IMR-90 (cell line): ENCODE measurements at regions not wholly inside any gene's neighbourhood (a gene's known extent, or its start where the extent isn't known, plus 50 kb on each side); places are given as distances from the start of the nearest gene placed in this dataset.

ENCODE experiments used
- ATAC-seq: fragments of 200-7000 bp; cut with Tn5 transposase; 2 replicates; pipeline ENCODE4 v1.9.1; 2020; ENCODE audit warnings: low read depth, mild to moderate bottlenecking, moderate library complexity
- BruUV-seq: library from RNA; stranded (reverse); fragments of 400-500 nt; replicated peaks from 2 replicates; lab custom pipeline; 2021; lab: Mats Ljungman, UMichigan
- CTCF ChIA-PET: fragments of 300-600 bp; formaldehyde crosslinking; extraction: SDS; loops from one replicate; lab custom pipeline; 2021; ENCODE audit warnings: antibody characterized with exemption; lab: Yijun Ruan, JAX
- POLR2A ChIA-PET: fragments of 300-600 bp; sonication (Branson Sonifier 250); formaldehyde crosslinking; loops from one replicate; lab custom pipeline; 2022; ENCODE audit warnings: antibody characterized with exemption; ENCODE audit not compliant: unreplicated experiment; lab: Charles Lee
- DNase-seq: peaks from one replicate; pipeline ENCODE4 v3.0.0; 2013
- H2AFZ ChIP-seq: replicated peaks from 2 replicates; pipeline ENCODE3; 2013; ENCODE audit warnings: low read length, mild to moderate bottlenecking; ENCODE audit not compliant: poor library complexity
- H2AK5ac ChIP-seq: 2 replicates; pipeline ENCODE4 v1.6.1; 2013; ENCODE audit warnings: low read depth, low read length, inconsistent platforms
- H2AK9ac ChIP-seq: replicated peaks from 2 replicates; pipeline ENCODE3; 2013; ENCODE audit warnings: mild to moderate bottlenecking, low read depth, low read length, moderate library complexity; ENCODE audit not compliant: poor library complexity
- H2BK120ac ChIP-seq: 2 replicates; pipeline ENCODE4 v1.6.1; 2013; ENCODE audit warnings: low read depth, low read length, inconsistent platforms
- H2BK15ac ChIP-seq: 3 replicates; pipeline ENCODE4 v1.6.1; 2013; ENCODE audit warnings: low read depth, low read length, inconsistent platforms
- H2BK20ac ChIP-seq: 2 replicates; pipeline ENCODE4 v1.6.1; 2013; ENCODE audit warnings: low read depth, mild to moderate bottlenecking, inconsistent platforms, low read length, moderate library complexity
- H2BK5ac ChIP-seq: 2 replicates; pipeline ENCODE4 v1.6.1; 2013; ENCODE audit warnings: mild to moderate bottlenecking, low read depth, low read length, inconsistent platforms; ENCODE audit not compliant: poor library complexity, severe bottlenecking
- H3K14ac ChIP-seq: replicated peaks from 2 replicates; pipeline ENCODE4 v1.6.1; 2013; ENCODE audit warnings: low read depth, low read length, inconsistent platforms
- H3K18ac ChIP-seq: 2 replicates; pipeline ENCODE4 v1.6.1; 2013; ENCODE audit warnings: low read depth, low read length, control low read depth
- H3K23ac ChIP-seq: 2 replicates; pipeline ENCODE4 v1.6.1; 2013; ENCODE audit warnings: low read depth, low read length, inconsistent platforms
- H3K27ac ChIP-seq: 2 replicates; pipeline ENCODE4 v1.5.1; 2013; ENCODE audit warnings: mild to moderate bottlenecking, control low read depth, low read length; ENCODE audit not compliant: insufficient read depth
- H3K27me3 ChIP-seq: 2 replicates; pipeline ENCODE4 v1.6.1; 2013; ENCODE audit warnings: low read length; ENCODE audit not compliant: control insufficient read depth, insufficient read depth
- H3K36me3 ChIP-seq: 2 replicates; pipeline ENCODE4 v1.6.1; 2013; ENCODE audit warnings: low read length, mixed read lengths; ENCODE audit not compliant: control insufficient read depth, insufficient read depth
- H3K4ac ChIP-seq: 2 replicates; pipeline ENCODE4 v1.6.1; 2013; ENCODE audit warnings: low read depth, low read length, inconsistent platforms
- H3K4me1 ChIP-seq: 2 replicates; pipeline ENCODE4 v1.6.1; 2013; ENCODE audit warnings: low read length, mixed read lengths; ENCODE audit not compliant: control insufficient read depth, insufficient read depth
- H3K4me2 ChIP-seq: 2 replicates; pipeline ENCODE4 v1.6.1; 2013; ENCODE audit warnings: low read depth, mild to moderate bottlenecking, control low read depth, low read length, moderate library complexity
- H3K4me3 ChIP-seq: 2 replicates; pipeline ENCODE4 v1.5.1; 2013; ENCODE audit warnings: low read depth, mild to moderate bottlenecking, control low read depth, low read length, moderate library complexity; ENCODE audit not compliant: insufficient read depth
- H3K56ac ChIP-seq: 2 replicates; pipeline ENCODE4 v1.6.1; 2013; ENCODE audit warnings: low read length, inconsistent platforms; ENCODE audit not compliant: insufficient read depth; ENCODE audit errors: extremely low read depth
- H3K79me1 ChIP-seq, 2 experiments: 2 replicates each; pipeline ENCODE4 v1.6.1; 2013; ENCODE audit warnings: low read length in 2 of 2, inconsistent platforms in 1 of 2, low read depth in 1 of 2
- H3K9ac ChIP-seq: 2 replicates; pipeline ENCODE4 v1.6.1; 2013; ENCODE audit warnings: low read depth, low read length, control low read depth
- H3K9me1 ChIP-seq: 2 replicates; pipeline ENCODE4 v1.6.1; 2013; ENCODE audit warnings: low read length, inconsistent platforms; ENCODE audit not compliant: insufficient read depth
- H3K9me3 ChIP-seq: 2 replicates; pipeline ENCODE4 v1.6.1; 2013; ENCODE audit warnings: low read length; ENCODE audit not compliant: control insufficient read depth, insufficient read depth
- H4K20me1 ChIP-seq: 2 replicates; pipeline ENCODE4 v1.6.1; 2013; ENCODE audit warnings: low read length, inconsistent platforms; ENCODE audit not compliant: insufficient read depth
- H4K5ac ChIP-seq: 2 replicates; pipeline ENCODE4 v1.6.1; 2013; ENCODE audit warnings: mild to moderate bottlenecking, low read depth, low read length, control low read depth
- H4K8ac ChIP-seq, 2 experiments: 2 replicates each; pipeline ENCODE4 v1.6.1; 2013; ENCODE audit warnings: low read depth in 2 of 2, low read length in 2 of 2, control low read depth in 1 of 2, inconsistent platforms in 1 of 2
- H4K91ac ChIP-seq: 2 replicates; pipeline ENCODE4 v1.6.1; 2013; ENCODE audit warnings: low read depth, low read length, inconsistent platforms; ENCODE audit not compliant: insufficient read depth
- BHLHE40 ChIP-seq: fragments of 150-350 bp; IDR thresholded peaks from 2 replicates; pipeline ENCODE4 v1.6.1; 2016; ENCODE audit warnings: mild to moderate bottlenecking, low read depth, low read length
- CEBPB ChIP-seq: IDR thresholded peaks from 2 replicates; pipeline ENCODE4 v1.6.1; 2012; ENCODE audit warnings: low read depth, low read length, improper control_type of control experiment
- CHD1 ChIP-seq: IDR thresholded peaks from 2 replicates; pipeline ENCODE4 v1.6.1; 2012; ENCODE audit warnings: low read depth, low read length, improper control_type of control experiment
- CTCF ChIP-seq: conservative IDR thresholded peaks from 2 replicates; pipeline ENCODE4 v1.5.1; 2012; ENCODE audit warnings: mild to moderate bottlenecking, low read depth, low read length, improper control_type of control experiment
- ELK1 ChIP-seq: fragments of 150-350 bp; IDR thresholded peaks from 2 replicates; pipeline ENCODE4 v1.6.1; 2016; ENCODE audit warnings: low read depth, mild to moderate bottlenecking, low read length, moderate library complexity, borderline replicate concordance
- FOS ChIP-seq: fragments of 150-350 bp; IDR thresholded peaks from 2 replicates; pipeline ENCODE4 v1.6.1; 2016; ENCODE audit warnings: low read depth, low read length
- MAFK ChIP-seq: IDR thresholded peaks from 2 replicates; pipeline ENCODE4 v1.6.1; 2012; ENCODE audit warnings: low read depth, low read length, improper control_type of control experiment
- MAZ ChIP-seq: IDR thresholded peaks from 2 replicates; pipeline ENCODE4 v1.6.1; 2012; ENCODE audit warnings: low read depth, mild to moderate bottlenecking, low read length, improper control_type of control experiment, moderate library complexity, borderline replicate concordance
- MXI1 ChIP-seq: IDR thresholded peaks from 2 replicates; pipeline ENCODE4 v1.6.1; 2012; ENCODE audit warnings: low read depth, mild to moderate bottlenecking, low read length, moderate library complexity, borderline replicate concordance
- NFE2L2 ChIP-seq: fragments of 150-350 bp; IDR thresholded peaks from 2 replicates; pipeline ENCODE4 v1.6.1; 2016; ENCODE audit warnings: low read depth, mild to moderate bottlenecking, low read length
- POLR2A ChIP-seq: IDR thresholded peaks from 2 replicates; pipeline ENCODE4 v1.6.1; 2012; ENCODE audit warnings: mild to moderate bottlenecking, low read depth, low read length
- RAD21 ChIP-seq: IDR thresholded peaks from 2 replicates; pipeline ENCODE4 v1.6.1; 2012; ENCODE audit warnings: low read length, improper control_type of control experiment
- RCOR1 ChIP-seq: IDR thresholded peaks from 2 replicates; pipeline ENCODE4 v1.6.1; 2012; ENCODE audit warnings: mild to moderate bottlenecking, low read length, improper control_type of control experiment; ENCODE audit not compliant: insufficient replicate concordance
- RFX5 ChIP-seq: IDR thresholded peaks from 2 replicates; pipeline ENCODE4 v1.8.0; 2012; ENCODE audit warnings: low read depth, mild to moderate bottlenecking, low read length, moderate library complexity
- SMC3 ChIP-seq: fragments of 150-350 bp; IDR thresholded peaks from 2 replicates; pipeline ENCODE4 v1.6.1; 2016; ENCODE audit warnings: low read depth, mild to moderate bottlenecking, antibody characterized with exemption, low read length, moderate library complexity
- USF2 ChIP-seq: fragments of 150-350 bp; IDR thresholded peaks from 2 replicates; pipeline ENCODE4 v1.6.1; 2017; ENCODE audit warnings: mild to moderate bottlenecking, antibody characterized with exemption, low read length, low read depth
- WGBS, 2 experiments: methylation state at CpG; one replicate each; pipeline versions ENCODE4 v1.1.5 to v1.1.7; 2013; ENCODE audit warnings: missing lambda C conversion rate in 2 of 2; ENCODE audit not compliant: insufficient read length in 1 of 2; ENCODE audit errors: extremely low coverage in 2 of 2; 5-methylcytosine and 5-hydroxymethylcytosine counted together
- dilution Hi-C: fragments of 300-500 bp; cut with HindIII; formaldehyde crosslinking; loops from one replicate; pipeline ENCODE4 v1.14.3; 2018; ENCODE audit warnings: low sequenced_read_pairs; ENCODE audit not compliant: unreplicated experiment
- in situ Hi-C: fragments of 300-500 bp; cut with MboI; formaldehyde crosslinking; loops from 3 replicates; pipeline ENCODE4 v1.14.3; 2019; ENCODE audit warnings: low sequenced_read_pairs, inconsistent platforms, mixed read lengths
- intact Hi-C: fragments of 100-400 bp; cut with micrococcal nuclease; formaldehyde crosslinking; loops from 2 replicates; pipeline ENCODE4 v1.10.0; 2022

- Histone ChIP-seq H4K5ac (no peak overlapping the region), H3K79me1 (no peaks in the 10 kb centered on the region), H3K27ac (no peak overlapping the region), H2BK15ac (no peak overlapping the region), H4K8ac (no peak overlapping the region), H3K56ac (no peak overlapping the region), H3K4me2 (no peak overlapping the region; the same call in 1 of the 2 replicates), H3K4me3 (no peak overlapping the region), H3K4ac (no peak overlapping the region), H3K9me1 (no peaks in the 10 kb centered on the region), H2AK9ac (no peak overlapping the region), H2BK20ac (no peak overlapping the region), H3K9me3 (no peaks in the 10 kb centered on the region), H3K18ac (no peak overlapping the region), H4K20me1 (no peaks in the 10 kb centered on the region), H3K14ac (no peak overlapping the region), H2BK5ac (no peak overlapping the region), H2BK120ac (no peak overlapping the region), H2AK5ac (no peak overlapping the region), H2AFZ (peak overlapping the region; percentile 78), H3K4me1 (no peaks in the 10 kb centered on the region), H3K9ac (no peak overlapping the region), H3K27me3 (peaks cover 4% of the 10 kb centered on the region; the same call in 1 of the 2 replicates), H3K36me3 (no peaks in the 10 kb centered on the region), H3K23ac (no peak overlapping the region), H4K91ac (no peak overlapping the region)
- ATAC-seq (peak; percentile 94), DNase-seq (peak; percentile 19)
- POLR2A ChIA-PET = no interaction called here
- in situ Hi-C loops = no loop called here
- no TSS peak for BruUV-seq
- CTCF ChIA-PET = no interaction called here
- WGBS, 2 experiments = 43% methylated on average over 23 of the region's 39 CpGs; no CpG with 5 or more reads in 1 of the 2 experiments
- intact Hi-C loops = no loop called here
- TF ChIP-seq RFX5 (no peak), FOS (no peak), POLR2A (no peak), MAZ (no peak), CEBPB (no peak), BHLHE40 (no peak), NFE2L2 (no peak), USF2 (no peak), MAFK (no peak), RAD21 (no peak), SMC3 (no peak), CTCF (no peak), RCOR1 (no peak), CHD1 (no peak), MXI1 (no peak), ELK1 (no peak)
- dilution Hi-C loops = no loop called here
Measured at GRCh38 chr2:8583400-8584173, 98.3 kb upstream of the ID2 start.
